CD4-positive, alpha-beta memory T cell (primary cell): ENCODE measurements at regions not wholly inside any gene's neighbourhood (a gene's known extent, or its start where the extent isn't known, plus 50 kb on each side); places are given as distances from the start of the nearest gene placed in this dataset.

Source experiments
- CTCF ChIA-PET: fragments of 350-600 bp; sonication (Branson Sonifier 250); formaldehyde crosslinking; loops from one replicate; lab custom pipeline; 2021; ENCODE audit warnings: inconsistent platforms; ENCODE audit not compliant: partially characterized antibody; lab: Charles Lee
- POLR2A ChIA-PET: fragments of 350-600 bp; sonication (Branson Sonifier 250); formaldehyde crosslinking; loops from one replicate; lab custom pipeline; 2021; ENCODE audit not compliant: partially characterized antibody; lab: Charles Lee
- DNase-seq, 5 donors: peaks; one replicate each; pipeline versions ENCODE4 v3.0.0 to v3.0.0-alpha.2; 2020 to 2022; ENCODE audit warnings: mixed read lengths in 1 of 5
- H3K27ac ChIP-seq: one replicate; pipeline ENCODE4 v1.7.0; 2013; ENCODE audit warnings: low read depth, low read length
- H3K27me3 ChIP-seq: 2 replicates; pipeline ENCODE4 v1.7.0; 2013; ENCODE audit warnings: mild to moderate bottlenecking, low read length, moderate library complexity; ENCODE audit not compliant: insufficient read depth
- H3K36me3 ChIP-seq: 2 replicates; pipeline ENCODE4 v1.7.0; 2013; ENCODE audit warnings: mild to moderate bottlenecking, low read length, moderate library complexity; ENCODE audit not compliant: insufficient read depth
- H3K4me1 ChIP-seq: 2 replicates; pipeline ENCODE4 v1.7.0; 2013; ENCODE audit warnings: mild to moderate bottlenecking, low read length, moderate library complexity; ENCODE audit not compliant: insufficient read depth
- H3K4me3 ChIP-seq, 2 donors: one replicate each; pipeline ENCODE4 v1.7.0; 2013; ENCODE audit warnings: low read length in 2 of 2, mild to moderate bottlenecking in 1 of 2
- H3K9me3 ChIP-seq, 2 donors: one replicate each; pipeline ENCODE4 v1.7.0; 2013; ENCODE audit warnings: low read length in 2 of 2, control low read depth in 1 of 2; ENCODE audit not compliant: control insufficient read depth in 1 of 2
- H3K27ac Mint-ChIP-seq, 7 donors: one replicate each; pipeline ENCODE4 v1.8.0; 2020 to 2021; ENCODE audit warnings: mixed read lengths in 7 of 7, mild to moderate bottlenecking in 6 of 7, inconsistent platforms in 3 of 7, moderate library complexity in 3 of 7
- H3K27me3 Mint-ChIP-seq, 2 donors: one replicate each; pipeline ENCODE4 v1.8.0; 2020 to 2021; ENCODE audit warnings: mixed read lengths in 2 of 2
- H3K36me3 Mint-ChIP-seq, 2 donors: one replicate each; pipeline ENCODE4 v1.8.0; 2020 to 2021; ENCODE audit warnings: mixed read lengths in 2 of 2, inconsistent platforms in 1 of 2, mild to moderate bottlenecking in 1 of 2
- H3K4me1 Mint-ChIP-seq, 4 donors: one replicate each; pipeline ENCODE4 v1.8.0; 2020 to 2021; ENCODE audit warnings: mixed read lengths in 4 of 4, mild to moderate bottlenecking in 1 of 4
- H3K4me3 Mint-ChIP-seq, 8 donors: one replicate each; pipeline ENCODE4 v1.8.0; 2020 to 2021; ENCODE audit warnings: mixed read lengths in 8 of 8, mild to moderate bottlenecking in 7 of 8, moderate library complexity in 6 of 8, inconsistent platforms in 3 of 8
- H3K9me3 Mint-ChIP-seq, 8 donors: one replicate each; pipeline ENCODE4 v1.8.0; 2020 to 2021; ENCODE audit warnings: mixed read lengths in 8 of 8, mild to moderate bottlenecking in 5 of 8, inconsistent platforms in 3 of 8, moderate library complexity in 1 of 8
- intact Hi-C: fragments of 100-400 bp; cut with micrococcal nuclease; formaldehyde crosslinking; loops from one replicate; pipeline ENCODE4 v1.15.1; 2023

GRCh38 chr18:26777351-26778053, 88.0 kb downstream of the AQP4 start:
- Histone ChIP-seq H3K27ac (no peak overlapping the region), H3K27me3 (no peaks in the 10 kb centered on the region), H3K4me3 (no peak overlapping the region), H3K4me1 (no peaks in the 10 kb centered on the region), H3K36me3 (no peaks in the 10 kb centered on the region), H3K9me3 (no peaks in the 10 kb centered on the region)
- no peak overlapping the region for H3K4me3 Mint-ChIP-seq
- CTCF ChIA-PET = no interaction called here
- H3K27ac Mint-ChIP-seq = no peak overlapping the region
- H3K36me3 Mint-ChIP-seq = no peaks in the 10 kb centered on the region
- intact Hi-C loops = no loop called here
- H3K9me3 Mint-ChIP-seq = peaks cover 0 to 8% (median 0%) of the 10 kb centered on the region in 8 donors
- DNase-seq = no peak
- H3K27me3 Mint-ChIP-seq = no peaks in the 10 kb centered on the region
- POLR2A ChIA-PET = no interaction called here
- no peaks in the 10 kb centered on the region for H3K4me1 Mint-ChIP-seq

DNA sequence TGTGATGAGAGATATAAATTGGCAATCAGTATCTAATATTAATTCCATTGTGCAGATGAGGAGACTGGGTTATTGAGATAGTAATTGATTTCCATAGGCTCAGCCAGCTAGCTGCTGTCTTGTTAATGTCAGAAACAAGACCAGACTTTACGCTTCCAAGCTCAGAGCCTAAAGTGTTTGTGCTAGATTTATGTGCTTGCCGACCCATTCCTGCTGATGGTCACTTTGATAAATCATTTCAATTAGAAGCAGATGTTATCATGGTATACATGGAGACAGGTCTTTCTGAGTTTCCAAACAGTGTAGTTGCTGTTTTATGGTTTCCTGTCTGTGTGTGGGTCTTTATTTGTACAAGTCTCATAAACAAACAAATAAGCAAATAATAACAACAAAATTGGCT, 92.8 kb downstream of the AQP4 start:
- H3K4me3 ChIP-seq = no peak overlapping the region
- no peaks in the 10 kb centered on the region for H3K4me1 ChIP-seq
- no peaks in the 10 kb centered on the region for H3K9me3 ChIP-seq
- intact Hi-C loops = no loop called here
- no peaks in the 10 kb centered on the region for H3K36me3 ChIP-seq
- Mint-ChIP-seq H3K27ac (no peak overlapping the region), H3K9me3 (peaks cover 0 to 6% (median under 1%) of the 10 kb centered on the region in 8 donors), H3K4me3 (no peak overlapping the region), H3K4me1 (no peaks in the 10 kb centered on the region), H3K36me3 (no peaks in the 10 kb centered on the region), H3K27me3 (no peaks in the 10 kb centered on the region)
- H3K27me3 ChIP-seq = no peaks in the 10 kb centered on the region
- POLR2A ChIA-PET = no interaction called here
- DNase-seq = no peak
- H3K27ac ChIP-seq = no peak overlapping the region
- CTCF ChIA-PET = no interaction called here

GRCh38 chr18:26771524-26771923, 94.0 kb downstream of the AQP4 start:
- intact Hi-C loops = no loop called here
- no peaks in the 10 kb centered on the region for H3K27me3 Mint-ChIP-seq
- DNase-seq = no peak
- H3K9me3 ChIP-seq = no peaks in the 10 kb centered on the region
- H3K36me3 Mint-ChIP-seq = no peaks in the 10 kb centered on the region
- H3K4me1 ChIP-seq = no peaks in the 10 kb centered on the region
- H3K4me3 Mint-ChIP-seq = no peak overlapping the region
- peaks cover 0 to 9% (median 4%) of the 10 kb centered on the region in 8 donors for H3K9me3 Mint-ChIP-seq
- no peak overlapping the region for H3K27ac ChIP-seq
- CTCF ChIA-PET = no interaction called here
- no peak overlapping the region for H3K27ac Mint-ChIP-seq
- POLR2A ChIA-PET = no interaction called here
- H3K27me3 ChIP-seq = no peaks in the 10 kb centered on the region
- no peaks in the 10 kb centered on the region for H3K4me1 Mint-ChIP-seq
- H3K36me3 ChIP-seq = no peaks in the 10 kb centered on the region
- H3K4me3 ChIP-seq = no peak overlapping the region

GRCh38 chr18:26768385-26768784, 97.1 kb downstream of the AQP4 start:
- CTCF ChIA-PET = no interaction called here
- no peak overlapping the region for H3K27ac Mint-ChIP-seq
- no peak for DNase-seq
- no peaks in the 10 kb centered on the region for H3K36me3 ChIP-seq
- H3K4me1 Mint-ChIP-seq = no peaks in the 10 kb centered on the region
- intact Hi-C loops = no loop called here
- H3K36me3 Mint-ChIP-seq = no peaks in the 10 kb centered on the region
- H3K27me3 Mint-ChIP-seq = no peaks in the 10 kb centered on the region
- no peak overlapping the region for H3K4me3 Mint-ChIP-seq
- no peak overlapping the region for H3K27ac ChIP-seq
- POLR2A ChIA-PET = no interaction called here
- no peaks in the 10 kb centered on the region for H3K27me3 ChIP-seq
- no peak overlapping the region for H3K4me3 ChIP-seq
- H3K9me3 Mint-ChIP-seq = peaks cover 0 to 12% (median 5%) of the 10 kb centered on the region in 8 donors
- no peaks in the 10 kb centered on the region for H3K9me3 ChIP-seq
- H3K4me1 ChIP-seq = no peaks in the 10 kb centered on the region

DNA sequence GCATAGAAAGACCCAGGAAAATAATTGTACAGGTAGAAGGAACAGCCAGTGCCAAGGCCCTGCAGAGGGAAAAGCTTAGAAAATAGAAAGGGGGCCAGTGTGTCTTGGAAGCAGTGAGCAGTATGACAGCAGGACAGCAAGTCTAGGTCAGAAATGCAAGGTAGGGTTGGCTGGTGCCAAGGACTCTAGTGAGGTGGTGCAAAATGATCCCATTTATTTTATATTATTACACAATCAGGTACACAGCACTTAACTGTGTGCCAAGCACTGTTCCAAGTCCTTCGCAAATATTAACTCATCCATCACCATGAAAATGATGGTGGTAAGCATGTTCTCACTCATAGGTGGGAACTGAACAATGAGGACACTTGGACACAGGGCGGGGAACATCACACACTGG, 100.0 kb downstream of the AQP4 start:
- DNase-seq = no peak
- Histone ChIP-seq H3K27ac (no peak overlapping the region), H3K4me1 (no peaks in the 10 kb centered on the region), H3K4me3 (no peak overlapping the region), H3K27me3 (no peaks in the 10 kb centered on the region), H3K9me3 (no peaks in the 10 kb centered on the region), H3K36me3 (no peaks in the 10 kb centered on the region)
- no peak overlapping the region for H3K4me3 Mint-ChIP-seq
- no peaks in the 10 kb centered on the region for H3K36me3 Mint-ChIP-seq
- intact Hi-C loops = no loop called here
- H3K27me3 Mint-ChIP-seq = no peaks in the 10 kb centered on the region
- peaks cover 0 to 12% (median 5%) of the 10 kb centered on the region in 8 donors for H3K9me3 Mint-ChIP-seq
- H3K4me1 Mint-ChIP-seq = no peaks in the 10 kb centered on the region
- H3K27ac Mint-ChIP-seq = no peak overlapping the region
- ChIA-PET CTCF (no interaction called here), POLR2A (no interaction called here)

GRCh38 chr18:26764586-26764985, 100.9 kb downstream of the AQP4 start:
- Mint-ChIP-seq H3K27me3 (no peaks in the 10 kb centered on the region), H3K36me3 (no peaks in the 10 kb centered on the region), H3K27ac (no peak overlapping the region), H3K4me3 (no peak overlapping the region), H3K9me3 (peaks cover 0 to 12% (median 5%) of the 10 kb centered on the region in 8 donors), H3K4me1 (no peaks in the 10 kb centered on the region)
- CTCF ChIA-PET = no interaction called here
- intact Hi-C loops = no loop called here
- H3K4me3 ChIP-seq = no peak overlapping the region
- H3K36me3 ChIP-seq = no peaks in the 10 kb centered on the region
- no peaks in the 10 kb centered on the region for H3K9me3 ChIP-seq
- H3K27me3 ChIP-seq = no peaks in the 10 kb centered on the region
- POLR2A ChIA-PET = no interaction called here
- H3K27ac ChIP-seq = no peak overlapping the region
- no peak for DNase-seq
- H3K4me1 ChIP-seq = no peaks in the 10 kb centered on the region

DNA sequence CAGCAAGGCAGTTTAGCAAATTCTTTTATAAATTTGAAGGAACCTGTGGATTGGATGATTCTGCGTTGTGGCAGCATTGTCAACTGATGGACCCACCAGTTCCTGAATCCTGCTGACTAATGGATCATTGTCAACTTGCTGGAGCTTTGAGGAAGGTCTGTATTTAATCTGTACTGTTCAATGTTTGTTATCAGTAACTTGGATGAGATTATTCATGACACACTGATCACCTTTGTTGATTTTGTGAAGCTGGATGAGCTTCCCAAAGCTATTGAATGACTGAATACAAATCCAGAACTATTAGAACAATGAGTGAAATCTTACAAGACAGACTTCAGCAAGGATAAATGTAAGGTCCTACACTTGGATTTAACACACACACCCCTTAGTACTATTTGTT, 101.3 kb downstream of the AQP4 start:
- H3K4me1 ChIP-seq = no peaks in the 10 kb centered on the region
- Mint-ChIP-seq H3K36me3 (no peaks in the 10 kb centered on the region), H3K9me3 (peaks cover 0 to 12% (median 5%) of the 10 kb centered on the region in 8 donors), H3K27me3 (no peaks in the 10 kb centered on the region), H3K4me3 (no peak overlapping the region), H3K27ac (no peak overlapping the region), H3K4me1 (no peaks in the 10 kb centered on the region)
- no peaks in the 10 kb centered on the region for H3K9me3 ChIP-seq
- no peaks in the 10 kb centered on the region for H3K27me3 ChIP-seq
- DNase-seq = no peak
- H3K27ac ChIP-seq = no peak overlapping the region
- no peaks in the 10 kb centered on the region for H3K36me3 ChIP-seq
- ChIA-PET POLR2A (no interaction called here), CTCF (no interaction called here)
- H3K4me3 ChIP-seq = no peak overlapping the region
- intact Hi-C loops = no loop called here
